Ascending aorta (tissue), 2 donors: ENCODE measurements at regions not wholly inside any gene's neighbourhood (a gene's known extent, or its start where the extent isn't known, plus 50 kb on each side); places are given as distances from the start of the nearest gene placed in this dataset.
"Not testable (repeated sequence)": the region's sequence is repeated elsewhere in the genome, so short reads cannot be mapped to it uniquely, and the experiment has no call there.

Experiments
- DNase-seq, 2 donors: peaks; one replicate each; pipeline ENCODE4 v3.0.0-alpha.2; 2019; ENCODE audit warnings: low spot score in 2 of 2
- H3K27ac ChIP-seq, 2 donors: fragments of 200-600 bp; sonication (generic); one replicate each; pipeline ENCODE4 v1.5.1; 2016 to 2017; ENCODE audit warnings: mild to moderate bottlenecking in 1 of 2
- H3K27me3 ChIP-seq: fragments of 200-600 bp; sonication (generic); one replicate; pipeline ENCODE4 v1.5.1; 2017
- H3K36me3 ChIP-seq, 2 donors: fragments of 200-600 bp; sonication (generic); one replicate each; pipeline ENCODE4 v1.5.1; 2016
- H3K4me1 ChIP-seq, 2 donors: fragments of 200-600 bp; sonication (generic); one replicate each; pipeline ENCODE4 v1.5.1; 2016 to 2017; ENCODE audit warnings: mild to moderate bottlenecking in 1 of 2
- H3K4me3 ChIP-seq, 2 donors: fragments of 200-600 bp; sonication (generic); one replicate each; pipeline ENCODE4 v1.5.1; 2016 to 2017; ENCODE audit warnings: mild to moderate bottlenecking in 1 of 2
- H3K9me3 ChIP-seq, 2 donors: fragments of 200-600 bp; sonication (generic); one replicate each; pipeline ENCODE4 v1.5.1; 2016
- intact Hi-C: fragments of 100-400 bp; cut with DNase I; formaldehyde crosslinking; loops from one replicate; pipeline ENCODE4 v1.15.1; 2023
- TF ChIP-seq, protein P1 (sequence below), 3 experiments: fragments of 200-600 bp in 2 of 3; fragments of 450-650 bp in 1 of 3; sonication (generic) in 2 of 3; IDR thresholded peaks; one replicate each; pipeline ENCODE4 v1.5.1; 2016 to 2019; ENCODE audit warnings: antibody characterized with exemption in 3 of 3, mild to moderate bottlenecking in 1 of 3, moderate library complexity in 1 of 3

DNA sequence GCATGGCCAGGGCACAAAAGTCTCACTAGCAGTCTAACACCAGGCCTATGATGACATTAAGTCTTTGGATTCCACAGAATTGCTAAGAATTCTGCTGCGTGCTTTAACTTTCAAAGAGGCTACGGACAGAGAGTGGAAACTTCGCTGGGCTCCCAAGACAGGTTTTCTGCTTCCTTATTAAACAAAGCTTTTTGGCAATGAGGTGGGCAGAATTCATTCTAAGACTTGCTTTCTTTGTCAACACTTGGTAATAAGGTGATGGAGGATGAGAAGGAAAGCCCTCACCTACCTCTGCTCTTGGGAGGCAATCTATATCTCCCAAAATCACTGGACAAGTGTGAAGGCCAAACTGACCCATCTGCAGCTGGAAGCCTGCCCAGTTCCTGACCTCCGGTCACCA, 231.9 kb downstream of the ATPSCKMT start:
- DNase-seq = no peak
- H3K4me3 ChIP-seq = no peak overlapping the region
- no peaks in the 10 kb centered on the region for H3K27me3 ChIP-seq
- intact Hi-C loops = no loop called here
- no peaks in the 10 kb centered on the region for H3K4me1 ChIP-seq
- no peaks in the 10 kb centered on the region for H3K36me3 ChIP-seq
- no peak overlapping the region for H3K27ac ChIP-seq
- peaks cover 0 to 3% of the 10 kb centered on the region in 2 donors for H3K9me3 ChIP-seq
- TF ChIP-seq, protein P1, sequence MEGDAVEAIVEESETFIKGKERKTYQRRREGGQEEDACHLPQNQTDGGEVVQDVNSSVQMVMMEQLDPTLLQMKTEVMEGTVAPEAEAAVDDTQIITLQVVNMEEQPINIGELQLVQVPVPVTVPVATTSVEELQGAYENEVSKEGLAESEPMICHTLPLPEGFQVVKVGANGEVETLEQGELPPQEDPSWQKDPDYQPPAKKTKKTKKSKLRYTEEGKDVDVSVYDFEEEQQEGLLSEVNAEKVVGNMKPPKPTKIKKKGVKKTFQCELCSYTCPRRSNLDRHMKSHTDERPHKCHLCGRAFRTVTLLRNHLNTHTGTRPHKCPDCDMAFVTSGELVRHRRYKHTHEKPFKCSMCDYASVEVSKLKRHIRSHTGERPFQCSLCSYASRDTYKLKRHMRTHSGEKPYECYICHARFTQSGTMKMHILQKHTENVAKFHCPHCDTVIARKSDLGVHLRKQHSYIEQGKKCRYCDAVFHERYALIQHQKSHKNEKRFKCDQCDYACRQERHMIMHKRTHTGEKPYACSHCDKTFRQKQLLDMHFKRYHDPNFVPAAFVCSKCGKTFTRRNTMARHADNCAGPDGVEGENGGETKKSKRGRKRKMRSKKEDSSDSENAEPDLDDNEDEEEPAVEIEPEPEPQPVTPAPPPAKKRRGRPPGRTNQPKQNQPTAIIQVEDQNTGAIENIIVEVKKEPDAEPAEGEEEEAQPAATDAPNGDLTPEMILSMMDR (IDR thresholded peaks at IDR 0.05) = no peak

DNA sequence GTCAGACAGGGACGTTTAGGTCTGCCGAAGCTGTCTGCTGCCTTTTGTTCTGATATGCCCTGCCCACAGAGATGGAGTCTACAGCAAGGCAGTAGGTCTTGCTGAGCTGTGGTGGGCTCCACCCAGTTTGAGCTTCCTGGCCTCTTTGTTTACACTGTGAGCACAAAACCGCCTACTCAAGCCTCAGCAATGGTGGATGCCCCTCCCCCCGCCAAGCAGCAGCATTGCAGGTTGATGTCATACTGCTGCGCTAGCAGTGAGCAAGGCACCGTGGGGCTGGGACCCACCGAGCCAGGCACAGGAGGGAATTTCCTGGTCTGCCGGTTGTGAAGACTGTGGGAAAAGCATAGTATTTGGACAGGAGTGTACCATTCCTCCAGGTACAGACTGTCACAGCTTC, 233.1 kb downstream of the ATPSCKMT start:
- H3K4me3 ChIP-seq, H3K27me3 ChIP-seq, H3K9me3 ChIP-seq, DNase-seq, intact Hi-C loops, H3K4me1 ChIP-seq, H3K27ac ChIP-seq, H3K36me3 ChIP-seq: not testable (repeated sequence)

DNA sequence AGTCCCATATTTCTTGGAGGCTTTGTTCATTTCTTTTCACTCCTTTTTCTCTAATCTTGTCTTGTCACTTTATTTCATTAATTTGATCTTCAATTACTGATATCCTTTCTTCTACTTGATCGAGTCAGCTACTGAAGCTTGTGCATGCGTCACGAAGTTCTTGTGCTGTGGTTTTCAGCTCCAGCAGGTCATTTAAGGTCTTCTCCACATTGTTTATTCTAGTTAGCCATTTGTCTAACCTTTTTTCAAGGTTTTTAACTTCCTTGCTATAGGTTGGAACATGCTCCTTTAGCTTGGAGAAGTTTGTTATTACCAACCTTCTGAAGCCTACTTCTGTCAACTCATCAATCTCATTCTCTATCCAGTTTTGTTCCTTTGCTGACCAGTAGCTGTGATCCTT, 234.0 kb downstream of the ATPSCKMT start:
- H3K9me3 ChIP-seq, H3K27ac ChIP-seq, DNase-seq, H3K27me3 ChIP-seq, intact Hi-C loops, H3K4me1 ChIP-seq, H3K36me3 ChIP-seq, H3K4me3 ChIP-seq: not testable (repeated sequence)

DNA sequence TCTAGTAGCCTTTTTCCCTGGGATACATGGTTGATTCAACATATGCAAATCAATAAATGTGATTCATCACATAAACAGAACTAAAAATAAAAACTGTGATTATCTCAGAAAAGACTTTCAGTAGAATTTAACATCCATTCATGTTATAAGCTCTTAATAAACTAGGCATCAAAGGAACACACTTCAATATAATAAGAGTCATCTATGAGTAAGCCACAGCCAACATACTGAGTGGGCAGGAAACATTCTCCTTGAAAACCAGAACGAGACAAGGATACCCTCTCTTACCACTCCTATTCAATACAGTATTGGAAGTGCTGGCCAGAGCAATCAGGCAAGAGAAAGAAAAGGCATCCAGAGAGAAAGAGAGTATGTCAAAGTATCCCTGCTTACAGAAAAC, 239.9 kb downstream of the ATPSCKMT start:
- Histone ChIP-seq H3K27ac (no peak overlapping the region), H3K27me3 (no peaks in the 10 kb centered on the region), H3K36me3 (no peaks in the 10 kb centered on the region), H3K4me1 (no peaks in the 10 kb centered on the region), H3K9me3 (no peaks in the 10 kb centered on the region), H3K4me3 (no peak overlapping the region)
- intact Hi-C loops = no loop called here
- DNase-seq = no peak
- TF ChIP-seq, protein P1 (IDR thresholded peaks at IDR 0.05) = no peak

DNA sequence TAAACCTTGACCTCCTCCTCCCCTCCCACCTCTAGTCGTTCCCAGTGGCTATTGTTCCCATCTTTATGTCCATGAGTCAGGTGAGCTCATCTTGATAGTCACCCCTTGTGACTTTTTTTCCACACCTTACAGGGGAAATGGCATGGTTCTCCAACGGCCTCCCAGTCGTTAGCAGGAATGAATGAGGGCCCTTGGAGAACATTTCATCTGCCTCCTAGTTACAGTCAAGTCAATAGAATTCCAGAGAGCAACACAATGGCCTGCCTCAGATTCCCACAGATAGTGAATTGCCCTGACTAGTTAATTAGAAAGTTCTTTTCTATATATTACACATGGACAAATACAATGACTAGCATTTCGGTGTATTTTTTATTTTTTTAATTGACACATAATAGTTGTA, 262.6 kb downstream of the ATPSCKMT start:
- Histone ChIP-seq H3K4me3 (no peak overlapping the region), H3K4me1 (no peaks in the 10 kb centered on the region), H3K27me3 (no peaks in the 10 kb centered on the region), H3K36me3 (no peaks in the 10 kb centered on the region), H3K27ac (no peak overlapping the region), H3K9me3 (no peaks in the 10 kb centered on the region)
- DNase-seq = no peak
- intact Hi-C loops = no loop called here
- TF ChIP-seq, protein P1 (IDR thresholded peaks at IDR 0.05) = no peak

DNA sequence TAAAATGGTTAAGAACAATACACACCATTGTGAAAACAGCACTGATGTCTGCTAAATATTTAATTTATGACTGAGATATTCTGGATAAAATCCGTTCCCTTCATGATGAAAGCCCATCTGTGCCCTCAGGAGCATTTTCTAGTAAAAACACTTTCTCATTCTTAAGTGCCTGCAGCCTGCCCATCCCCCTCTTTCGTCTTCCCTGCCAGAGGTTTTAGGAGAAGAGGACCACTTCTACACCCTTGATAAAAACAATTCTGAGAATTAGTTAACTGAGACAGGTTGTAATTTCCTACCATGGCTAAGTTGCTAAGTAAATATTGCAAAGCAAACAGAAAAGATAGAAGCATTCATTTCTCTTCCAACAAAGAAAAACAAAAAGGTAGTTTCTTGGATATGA, 272.6 kb downstream of the ATPSCKMT start:
- no peaks in the 10 kb centered on the region for H3K36me3 ChIP-seq
- H3K9me3 ChIP-seq = no peaks in the 10 kb centered on the region
- H3K4me3 ChIP-seq = no peak overlapping the region
- TF ChIP-seq, protein P1 (IDR thresholded peaks at IDR 0.05) = no peak
- intact Hi-C loops = no loop called here
- no peak overlapping the region for H3K27ac ChIP-seq
- no peaks in the 10 kb centered on the region for H3K4me1 ChIP-seq
- H3K27me3 ChIP-seq = no peaks in the 10 kb centered on the region
- DNase-seq = no peak

DNA sequence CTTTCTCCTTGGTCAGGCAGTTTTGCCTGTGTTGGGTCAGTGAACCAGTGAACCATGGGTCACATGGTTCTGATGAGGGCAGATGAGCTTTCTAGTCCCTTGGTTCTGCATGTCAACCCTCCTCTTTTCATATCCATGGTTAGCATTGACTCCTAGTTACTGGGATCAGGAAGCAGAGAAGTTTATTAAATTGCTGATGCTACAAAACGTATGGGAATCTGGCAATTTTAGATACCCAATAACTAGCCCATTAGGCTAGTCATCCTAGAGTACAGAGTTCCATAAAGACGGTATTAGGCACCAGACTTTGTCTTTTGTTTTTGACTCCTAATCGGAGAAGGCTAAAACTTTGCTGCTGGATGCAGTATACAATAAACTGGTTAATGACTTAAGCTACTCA, 273.1 kb downstream of the ATPSCKMT start:
- Histone ChIP-seq H3K27ac (no peak overlapping the region), H3K4me3 (no peak overlapping the region), H3K9me3 (no peaks in the 10 kb centered on the region), H3K4me1 (no peaks in the 10 kb centered on the region), H3K27me3 (no peaks in the 10 kb centered on the region), H3K36me3 (no peaks in the 10 kb centered on the region)
- DNase-seq = no peak
- TF ChIP-seq, protein P1 (IDR thresholded peaks at IDR 0.05) = no peak
- intact Hi-C loops = no loop called here
